Keratinocyte (primary cell): ENCODE measurements at regions not wholly inside any gene's neighbourhood (a gene's known extent, or its start where the extent isn't known, plus 50 kb on each side); places are given as distances from the start of the nearest gene placed in this dataset.

Experiments used
- DNase-seq: peaks from one replicate; pipeline ENCODE4 v3.0.0-alpha.2; 2011; ENCODE audit warnings: low read depth, missing footprints, low spot score
- FAIRE-seq: peaks from 2 replicates; lab custom pipeline; 2011; peaks lifted over from hg19 to GRCh38; lab: Jason Lieb, UNC
- H2AFZ ChIP-seq: 2 replicates; pipeline ENCODE4 v1.6.0; 2012; ENCODE audit warnings: low read length, control low read depth, inconsistent platforms; ENCODE audit not compliant: control insufficient read depth
- H3K27ac ChIP-seq: 2 replicates; pipeline ENCODE4 v1.5.1; 2011; ENCODE audit warnings: low read length; ENCODE audit not compliant: control insufficient read depth, insufficient read depth
- H3K27me3 ChIP-seq: 3 replicates; pipeline ENCODE4 v1.6.0; 2011; ENCODE audit warnings: low read length; ENCODE audit not compliant: control insufficient read depth, insufficient read depth; ENCODE audit errors: extremely low read depth
- H3K36me3 ChIP-seq, 2 experiments: 2 replicates in 1 of 2; 3 replicates in 1 of 2; pipeline ENCODE4 v1.5.1; 2011; ENCODE audit warnings: low read length in 2 of 2, mild to moderate bottlenecking in 1 of 2; ENCODE audit not compliant: control insufficient read depth in 2 of 2, insufficient read depth in 2 of 2; ENCODE audit errors: extremely low read depth in 1 of 2
- H3K4me1 ChIP-seq: 3 replicates; pipeline ENCODE4 v1.5.1; 2011; ENCODE audit warnings: low read length; ENCODE audit not compliant: control insufficient read depth, insufficient read depth; ENCODE audit errors: extremely low read depth
- H3K4me2 ChIP-seq: 3 replicates; pipeline ENCODE4 v1.6.0; 2011; ENCODE audit warnings: low read depth, low read length; ENCODE audit not compliant: control insufficient read depth, insufficient read depth; ENCODE audit errors: extremely low read depth
- H3K4me3 ChIP-seq, 3 experiments: fragments of 200-600 bp in 1 of 3; sonication (generic) in 1 of 3; 2 replicates in 2 of 3; 3 replicates in 1 of 3; pipeline ENCODE4 v1.5.1; 2011 to 2016; ENCODE audit warnings: low read length in 3 of 3, mild to moderate bottlenecking in 3 of 3, control low read depth in 2 of 3, inconsistent platforms in 1 of 3, low read depth in 1 of 3, mixed read lengths in 1 of 3, mixed run types in 1 of 3, moderate library complexity in 1 of 3; ENCODE audit not compliant: control insufficient read depth in 2 of 3, insufficient read depth in 2 of 3; ENCODE audit errors: extremely low read depth in 1 of 3
- H3K79me2 ChIP-seq: 2 replicates; pipeline ENCODE4 v1.6.0; 2012; ENCODE audit warnings: low read length; ENCODE audit not compliant: control insufficient read depth, insufficient read depth
- H3K9ac ChIP-seq: 3 replicates; pipeline ENCODE4 v1.6.0; 2011; ENCODE audit warnings: low read length; ENCODE audit not compliant: control insufficient read depth, insufficient read depth; ENCODE audit errors: extremely low read depth
- H3K9me1 ChIP-seq: 3 replicates; pipeline ENCODE4 v1.6.0; 2011; ENCODE audit warnings: low read length; ENCODE audit not compliant: control insufficient read depth, insufficient read depth; ENCODE audit errors: extremely low read depth
- H3K9me3 ChIP-seq: 2 replicates; pipeline ENCODE4 v1.5.1; 2012; ENCODE audit warnings: low read depth, low read length; ENCODE audit not compliant: control insufficient read depth
- H4K20me1 ChIP-seq: 3 replicates; pipeline ENCODE4 v1.6.0; 2011; ENCODE audit warnings: low read length; ENCODE audit not compliant: control insufficient read depth, insufficient read depth; ENCODE audit errors: extremely low read depth
- CTCF ChIP-seq, 3 experiments: IDR thresholded peaks in 1 of 3; conservative IDR thresholded peaks in 1 of 3; optimal IDR thresholded peaks in 1 of 3; 2 replicates in 2 of 3; 3 replicates in 1 of 3; pipeline versions ENCODE3 to v1.5.1; 2011; ENCODE audit warnings: low read length in 3 of 3, mild to moderate bottlenecking in 3 of 3, moderate library complexity in 2 of 3, control low read depth in 1 of 3, inconsistent platforms in 1 of 3; ENCODE audit not compliant: insufficient read depth in 2 of 3; ENCODE audit errors: extremely low read depth in 1 of 3
- EZH2 ChIP-seq: IDR thresholded peaks from one replicate; pipeline ENCODE4 v1.6.1; 2012; ENCODE audit warnings: inconsistent platforms, mild to moderate bottlenecking, low read length, moderate library complexity
- dilution Hi-C: fragments of 300-500 bp; cut with MboI; formaldehyde crosslinking; loops from one replicate; pipeline ENCODE4 v1.7.0; 2020; ENCODE audit warnings: low sequenced_read_pairs; ENCODE audit not compliant: extremely low pct_ligation_motif_present

- no peak overlapping the region for H3K27ac ChIP-seq
- no peak for DNase-seq
- no peaks in the 10 kb centered on the region for H3K79me2 ChIP-seq
- no peaks in the 10 kb centered on the region for H3K36me3 ChIP-seq
- no peak for TF ChIP-seq CTCF (optimal IDR thresholded peaks at IDR 0.05 in 1 of 3, IDR thresholded peaks at IDR 0.05 in 1 of 3, conservative IDR thresholded peaks at IDR 0.05 in 1 of 3; ENCODE audit: extremely low read depth in 1 of 3, insufficient read depth in 2 of 3, low read length in 3 of 3)
- TF ChIP-seq EZH2, result no peak
- no peak for FAIRE-seq
- H3K27me3 ChIP-seq, result peaks cover 9% of the 10 kb centered on the region
- H4K20me1 ChIP-seq, result no peaks in the 10 kb centered on the region
- dilution Hi-C loops, result no loop called here
- H3K4me1 ChIP-seq, result no peaks in the 10 kb centered on the region
- no peak overlapping the region for H3K4me2 ChIP-seq
- no peak overlapping the region for H3K9ac ChIP-seq
- no peak overlapping the region for H3K4me3 ChIP-seq
- H3K9me3 ChIP-seq, result no peaks in the 10 kb centered on the region
- H3K9me1 ChIP-seq, result no peaks in the 10 kb centered on the region
- no peak overlapping the region for H2AFZ ChIP-seq
These were observed 226.3 kb downstream of the CBLN1 start for GRCh38 chr16:49055291-49055690.

GRCh38 chr16:49054606-49055005 is 227.0 kb downstream of the CBLN1 start:
- FAIRE-seq, result no peak
- H4K20me1 ChIP-seq, result no peaks in the 10 kb centered on the region
- H3K27ac ChIP-seq, result no peak overlapping the region
- H3K4me3 ChIP-seq, result no peak overlapping the region
- no peaks in the 10 kb centered on the region for H3K36me3 ChIP-seq
- H3K27me3 ChIP-seq, result peaks cover 9% of the 10 kb centered on the region
- no peak overlapping the region for H3K9ac ChIP-seq
- no peaks in the 10 kb centered on the region for H3K9me1 ChIP-seq
- H3K4me1 ChIP-seq, result no peaks in the 10 kb centered on the region
- TF ChIP-seq EZH2 (no peak), CTCF (optimal IDR thresholded peaks at IDR 0.05 in 1 of 3, IDR thresholded peaks at IDR 0.05 in 1 of 3, conservative IDR thresholded peaks at IDR 0.05 in 1 of 3; ENCODE audit: extremely low read depth in 1 of 3, insufficient read depth in 2 of 3, low read length in 3 of 3) (no peak)
- H2AFZ ChIP-seq, result no peak overlapping the region
- H3K79me2 ChIP-seq, result no peaks in the 10 kb centered on the region
- dilution Hi-C loops, result no loop called here
- H3K4me2 ChIP-seq, result no peak overlapping the region
- H3K9me3 ChIP-seq, result no peaks in the 10 kb centered on the region
- DNase-seq, result no peak
